Tibial nerve (tissue), 4 donors: ENCODE measurements at regions not wholly inside any gene's neighbourhood (a gene's known extent, or its start where the extent isn't known, plus 50 kb on each side); places are given as distances from the start of the nearest gene placed in this dataset.
A peak's percentile ranks its signal among the peaks of the same experiment; 100 is the strongest.

Source experiments
- DNase-seq, 2 donors: peaks; one replicate each; pipeline ENCODE4 v3.0.0-alpha.2; 2019; ENCODE audit warnings: low spot score in 2 of 2
- H3K27ac ChIP-seq, 4 donors: fragments of 200-600 bp; sonication (generic) in 3 of 4; one replicate each; pipeline ENCODE4 v1.5.1; 2017 to 2019; ENCODE audit warnings: mild to moderate bottlenecking in 1 of 4
- H3K27me3 ChIP-seq, 2 donors: fragments of 200-600 bp; sonication (generic) in 1 of 2; one replicate each; pipeline versions ENCODE4 v1.5.1 to v1.6.0; 2017 to 2019
- H3K36me3 ChIP-seq, 3 donors: fragments of 200-600 bp; sonication (generic); one replicate each; pipeline ENCODE4 v1.5.1; 2018 to 2019
- H3K4me1 ChIP-seq, 4 donors: fragments of 200-600 bp; sonication (generic) in 3 of 4; one replicate each; pipeline ENCODE4 v1.5.1; 2017 to 2019
- H3K4me3 ChIP-seq, 4 donors: fragments of 200-600 bp; sonication (generic) in 3 of 4; one replicate each; pipeline ENCODE4 v1.5.1; 2017 to 2019; ENCODE audit warnings: mild to moderate bottlenecking in 1 of 4, moderate library complexity in 1 of 4
- H3K9me3 ChIP-seq, 4 donors: fragments of 200-600 bp; sonication (generic) in 3 of 4; one replicate each; pipeline ENCODE4 v1.5.1; 2017 to 2019
- EP300 ChIP-seq, 2 donors: sonication (generic); formaldehyde crosslinking; IDR thresholded peaks; one replicate each; pipeline ENCODE4 v1.6.1; 2017; ENCODE audit warnings: antibody characterized with exemption in 2 of 2, mild to moderate bottlenecking in 1 of 2
- POLR2A ChIP-seq, 2 donors: fragments of 450-650 bp; IDR thresholded peaks; one replicate each; pipeline ENCODE4 v1.6.1; 2017; ENCODE audit warnings: antibody characterized with exemption in 2 of 2, mild to moderate bottlenecking in 2 of 2, moderate library complexity in 2 of 2
- WGBS, 2 donors: methylation state at CpG; one replicate each; pipeline ENCODE4 v1.1.5; 2018; 5-methylcytosine and 5-hydroxymethylcytosine counted together
- TF ChIP-seq, protein P1 (sequence below), 5 experiments: fragments of 200-600 bp in 3 of 5; fragments of 450-650 bp in 2 of 5; sonication (generic) in 3 of 5; IDR thresholded peaks; one replicate each; pipeline ENCODE4 v1.5.1; 2016 to 2019; ENCODE audit warnings: antibody characterized with exemption in 5 of 5, mild to moderate bottlenecking in 3 of 5, moderate library complexity in 2 of 5

DNA sequence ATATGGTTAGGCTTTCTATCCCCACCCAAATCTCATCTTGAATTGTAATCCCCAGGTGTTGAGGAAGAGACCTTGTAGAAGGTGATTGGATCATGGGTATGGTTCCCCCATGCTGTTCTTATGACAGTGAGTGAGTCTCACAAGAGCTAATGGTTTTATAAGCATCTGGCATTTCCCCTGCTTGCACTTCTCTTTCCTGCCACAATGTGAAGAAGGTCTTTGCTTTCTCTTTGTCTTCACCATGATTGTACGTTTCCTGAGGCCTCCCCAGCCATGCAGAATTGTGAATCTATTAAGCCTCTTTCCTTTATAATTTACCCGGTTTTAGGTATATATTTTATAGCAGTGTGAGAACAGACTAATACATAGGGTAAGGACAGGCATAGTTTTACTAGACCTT, 334.5 kb downstream of the TLR4 start:
- no peak for DNase-seq
- 40 to 41% methylated on average over 2 of the region's 2 CpGs for WGBS, 2 donors
- no peaks in the 10 kb centered on the region for H3K27me3 ChIP-seq
- no peak overlapping the region for H3K4me3 ChIP-seq
- H3K9me3 ChIP-seq, result no peaks in the 10 kb centered on the region
- no peak overlapping the region for H3K27ac ChIP-seq
- TF ChIP-seq, protein P1, sequence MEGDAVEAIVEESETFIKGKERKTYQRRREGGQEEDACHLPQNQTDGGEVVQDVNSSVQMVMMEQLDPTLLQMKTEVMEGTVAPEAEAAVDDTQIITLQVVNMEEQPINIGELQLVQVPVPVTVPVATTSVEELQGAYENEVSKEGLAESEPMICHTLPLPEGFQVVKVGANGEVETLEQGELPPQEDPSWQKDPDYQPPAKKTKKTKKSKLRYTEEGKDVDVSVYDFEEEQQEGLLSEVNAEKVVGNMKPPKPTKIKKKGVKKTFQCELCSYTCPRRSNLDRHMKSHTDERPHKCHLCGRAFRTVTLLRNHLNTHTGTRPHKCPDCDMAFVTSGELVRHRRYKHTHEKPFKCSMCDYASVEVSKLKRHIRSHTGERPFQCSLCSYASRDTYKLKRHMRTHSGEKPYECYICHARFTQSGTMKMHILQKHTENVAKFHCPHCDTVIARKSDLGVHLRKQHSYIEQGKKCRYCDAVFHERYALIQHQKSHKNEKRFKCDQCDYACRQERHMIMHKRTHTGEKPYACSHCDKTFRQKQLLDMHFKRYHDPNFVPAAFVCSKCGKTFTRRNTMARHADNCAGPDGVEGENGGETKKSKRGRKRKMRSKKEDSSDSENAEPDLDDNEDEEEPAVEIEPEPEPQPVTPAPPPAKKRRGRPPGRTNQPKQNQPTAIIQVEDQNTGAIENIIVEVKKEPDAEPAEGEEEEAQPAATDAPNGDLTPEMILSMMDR (IDR thresholded peaks at IDR 0.05), result no peak
- TF ChIP-seq EP300 (IDR thresholded peaks at IDR 0.05), result no peak
- TF ChIP-seq POLR2A (IDR thresholded peaks at IDR 0.05), result no peak
- no peaks in the 10 kb centered on the region for H3K4me1 ChIP-seq
- no peaks in the 10 kb centered on the region for H3K36me3 ChIP-seq

DNA sequence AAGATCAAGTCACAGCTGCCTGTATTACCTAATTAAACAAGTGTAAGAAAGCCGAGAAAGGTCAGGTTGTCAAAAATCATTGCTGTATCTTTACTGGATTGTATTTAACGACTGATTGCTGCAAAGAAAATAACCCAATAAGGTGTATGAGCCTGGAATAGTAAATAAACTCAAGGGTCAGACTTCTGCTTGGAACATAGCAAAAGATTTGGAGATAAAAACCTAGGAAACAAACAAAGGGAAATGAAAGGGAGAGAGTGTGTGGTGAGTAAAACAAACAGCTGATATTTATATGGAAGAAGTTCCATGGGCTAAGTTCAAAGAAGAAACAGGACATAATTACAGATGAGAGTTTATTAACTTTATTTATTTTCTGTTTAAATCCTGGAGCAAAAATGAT, 354.0 kb downstream of the TLR4 start:
- Histone ChIP-seq H3K27me3 (no peaks in the 10 kb centered on the region), H3K4me1 (no peaks in the 10 kb centered on the region), H3K4me3 (no peak overlapping the region), H3K9me3 (no peaks in the 10 kb centered on the region), H3K36me3 (no peaks in the 10 kb centered on the region), H3K27ac (no peak overlapping the region)
- TF ChIP-seq, protein P1 (IDR thresholded peaks at IDR 0.05), result no peak
- TF ChIP-seq POLR2A (IDR thresholded peaks at IDR 0.05) (no peak), EP300 (IDR thresholded peaks at IDR 0.05) (no peak)
- no peak for DNase-seq
- WGBS, 2 donors, result 58 to 62% methylated on average over 2 of the region's 2 CpGs

DNA sequence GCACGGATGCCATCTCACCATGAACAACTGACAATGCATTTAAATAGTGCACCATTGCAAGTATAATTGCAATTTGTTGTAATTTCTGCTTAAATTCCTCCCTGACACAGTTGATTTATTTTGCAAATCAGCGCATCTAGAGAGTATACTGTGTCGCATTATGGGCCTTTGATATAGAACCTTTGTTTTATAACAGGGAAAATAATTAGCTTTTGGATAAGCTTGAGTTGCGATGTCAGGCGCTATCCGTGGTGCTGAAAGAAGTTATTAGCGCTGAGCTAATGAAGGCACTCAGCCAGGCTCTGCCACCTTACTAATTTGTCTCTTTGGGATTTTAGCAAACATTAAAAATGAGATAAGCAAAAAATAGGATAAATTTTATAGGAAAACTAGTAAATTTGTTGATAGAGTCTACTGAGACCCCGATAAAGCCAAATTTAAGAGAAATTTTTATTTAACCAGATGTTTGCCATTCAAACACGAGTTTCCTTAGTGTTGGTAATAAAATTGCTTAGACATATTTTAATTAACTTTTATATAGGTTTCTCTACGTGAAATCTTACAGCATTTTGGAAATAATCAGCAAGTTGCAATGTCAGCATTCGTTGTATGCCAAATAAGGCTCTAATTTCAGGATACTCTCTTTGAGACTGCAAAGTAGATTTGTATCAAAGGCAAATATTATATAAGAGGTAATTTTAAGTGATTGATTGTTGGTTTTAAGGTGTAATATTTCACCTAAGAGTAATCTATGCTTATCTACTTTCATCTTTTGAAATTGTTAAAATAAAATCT, 355.5 kb downstream of the TLR4 start:
- Histone ChIP-seq H3K9me3 (no peaks in the 10 kb centered on the region), H3K27me3 (no peaks in the 10 kb centered on the region), H3K4me1 (no peaks in the 10 kb centered on the region), H3K36me3 (no peaks in the 10 kb centered on the region), H3K27ac (no peak overlapping the region), H3K4me3 (no peak overlapping the region)
- TF ChIP-seq, protein P1 (IDR thresholded peaks at IDR 0.05), result no peak
- TF ChIP-seq POLR2A (IDR thresholded peaks at IDR 0.05), result no peak
- TF ChIP-seq EP300 (IDR thresholded peaks at IDR 0.05), result no peak
- WGBS, 2 donors, result 21 to 24% methylated on average over 11 of the region's 11 CpGs
- peak in 1 of 2 donors; percentile 12 for DNase-seq

DNA sequence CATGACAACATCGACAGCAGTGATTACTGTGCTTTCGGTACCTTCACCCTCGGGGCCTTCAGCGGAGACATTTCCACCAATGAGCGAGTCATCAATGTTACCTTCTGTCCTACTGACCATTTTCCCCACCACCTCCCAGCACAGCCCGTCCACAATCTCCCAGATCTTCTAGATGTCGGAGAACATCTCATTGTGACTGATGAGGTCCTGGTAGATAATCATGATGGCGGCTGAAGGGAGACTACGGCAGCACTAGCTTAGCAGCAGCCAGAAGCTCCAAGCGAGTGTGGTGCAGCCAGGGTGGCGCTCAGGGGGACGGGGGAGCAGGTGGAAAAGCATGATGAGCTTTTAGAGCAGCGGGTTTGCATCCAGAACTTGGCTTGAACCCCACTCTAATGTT, 379.0 kb downstream of the TLR4 start:
- Histone ChIP-seq H3K4me3 (no peak overlapping the region), H3K4me1 (no peaks in the 10 kb centered on the region), H3K9me3 (no peaks in the 10 kb centered on the region), H3K36me3 (no peaks in the 10 kb centered on the region), H3K27ac (no peak overlapping the region), H3K27me3 (no peaks in the 10 kb centered on the region)
- no peak for DNase-seq
- TF ChIP-seq, protein P1 (IDR thresholded peaks at IDR 0.05), result no peak
- TF ChIP-seq EP300 (IDR thresholded peaks at IDR 0.05), result no peak
- no peak for TF ChIP-seq POLR2A (IDR thresholded peaks at IDR 0.05)
- 89 to 92% methylated on average over 13 of the region's 13 CpGs for WGBS, 2 donors

DNA sequence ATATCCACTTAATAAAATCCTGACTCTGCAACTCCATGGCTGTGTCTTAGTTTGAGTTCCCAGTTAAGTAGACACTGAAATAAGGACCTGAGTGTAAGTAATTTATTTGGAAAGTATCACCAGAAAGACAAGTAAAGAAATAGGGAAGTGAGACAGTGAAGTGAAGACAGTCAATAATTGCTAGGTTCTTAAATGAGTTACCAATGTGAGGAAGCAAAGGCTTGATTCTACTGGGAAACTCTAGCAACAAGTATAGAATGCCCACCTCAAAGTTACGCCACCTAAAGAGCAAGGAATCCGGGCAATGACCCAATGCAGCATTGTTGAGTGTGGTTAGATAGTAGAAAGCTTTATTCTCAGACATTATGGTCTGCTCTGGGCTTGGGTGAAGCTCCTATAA, 383.9 kb downstream of the TLR4 start:
- Histone ChIP-seq H3K36me3 (no peaks in the 10 kb centered on the region), H3K4me3 (no peak overlapping the region), H3K27me3 (no peaks in the 10 kb centered on the region), H3K9me3 (no peaks in the 10 kb centered on the region), H3K27ac (no peak overlapping the region), H3K4me1 (no peaks in the 10 kb centered on the region)
- WGBS, 2 donors, result 85 to 89% methylated on average over 2 of the region's 2 CpGs
- no peak for DNase-seq
- no peak for TF ChIP-seq POLR2A (IDR thresholded peaks at IDR 0.05)
- TF ChIP-seq, protein P1 (IDR thresholded peaks at IDR 0.05), result no peak
- TF ChIP-seq EP300 (IDR thresholded peaks at IDR 0.05), result no peak
